Esophagus muscularis mucosa (tissue), 3 donors: ENCODE measurements at regions not wholly inside any gene's neighbourhood (a gene's known extent, or its start where the extent isn't known, plus 50 kb on each side); places are given as distances from the start of the nearest gene placed in this dataset.

Source experiments
- POLR2A ChIP-seq: fragments of 450-650 bp; IDR thresholded peaks from one replicate; pipeline ENCODE4 v1.6.1; 2017; ENCODE audit warnings: antibody characterized with exemption, moderate library complexity, mild to moderate bottlenecking, low read depth
- POLR2AphosphoS5 ChIP-seq, 2 donors: sonication (generic); formaldehyde crosslinking; IDR thresholded peaks; one replicate each; pipeline ENCODE4 v1.6.1; 2017; ENCODE audit warnings: antibody characterized with exemption in 2 of 2
- TF ChIP-seq, protein P1 (sequence below), 3 experiments: fragments of 200-600 bp in 2 of 3; fragments of 450-650 bp in 1 of 3; sonication (generic) in 2 of 3; IDR thresholded peaks; one replicate each; pipeline ENCODE4 v1.5.1; 2017 to 2019; ENCODE audit warnings: antibody characterized with exemption in 3 of 3, mild to moderate bottlenecking in 2 of 3, moderate library complexity in 1 of 3

DNA sequence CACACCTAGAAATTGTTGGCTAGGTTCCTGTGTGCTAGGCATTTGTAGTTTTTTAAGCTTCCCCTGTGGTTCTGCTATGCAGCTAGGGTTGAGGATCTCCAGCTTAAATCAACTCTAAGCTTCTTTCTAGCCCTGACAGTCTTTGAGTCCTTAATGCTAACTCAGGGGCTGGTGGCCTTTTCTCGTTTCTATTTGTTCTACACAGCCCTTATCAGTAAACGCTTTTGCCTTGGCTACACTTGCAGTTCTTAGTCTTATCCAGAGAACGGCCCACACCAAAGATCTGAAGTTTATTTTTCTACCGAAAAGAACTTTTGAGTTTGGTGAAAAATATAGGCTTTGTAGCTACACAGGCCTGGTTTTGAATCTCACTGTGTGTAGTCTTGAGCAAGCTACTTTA lies 212.0 kb downstream of the DHX15 start:
- TF ChIP-seq POLR2AphosphoS5 (IDR thresholded peaks at IDR 0.05) (no peak), POLR2A (no peak)
- TF ChIP-seq, protein P1, sequence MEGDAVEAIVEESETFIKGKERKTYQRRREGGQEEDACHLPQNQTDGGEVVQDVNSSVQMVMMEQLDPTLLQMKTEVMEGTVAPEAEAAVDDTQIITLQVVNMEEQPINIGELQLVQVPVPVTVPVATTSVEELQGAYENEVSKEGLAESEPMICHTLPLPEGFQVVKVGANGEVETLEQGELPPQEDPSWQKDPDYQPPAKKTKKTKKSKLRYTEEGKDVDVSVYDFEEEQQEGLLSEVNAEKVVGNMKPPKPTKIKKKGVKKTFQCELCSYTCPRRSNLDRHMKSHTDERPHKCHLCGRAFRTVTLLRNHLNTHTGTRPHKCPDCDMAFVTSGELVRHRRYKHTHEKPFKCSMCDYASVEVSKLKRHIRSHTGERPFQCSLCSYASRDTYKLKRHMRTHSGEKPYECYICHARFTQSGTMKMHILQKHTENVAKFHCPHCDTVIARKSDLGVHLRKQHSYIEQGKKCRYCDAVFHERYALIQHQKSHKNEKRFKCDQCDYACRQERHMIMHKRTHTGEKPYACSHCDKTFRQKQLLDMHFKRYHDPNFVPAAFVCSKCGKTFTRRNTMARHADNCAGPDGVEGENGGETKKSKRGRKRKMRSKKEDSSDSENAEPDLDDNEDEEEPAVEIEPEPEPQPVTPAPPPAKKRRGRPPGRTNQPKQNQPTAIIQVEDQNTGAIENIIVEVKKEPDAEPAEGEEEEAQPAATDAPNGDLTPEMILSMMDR (IDR thresholded peaks at IDR 0.05) = no peak
